ENCODE measurements at regions not wholly inside any gene's neighbourhood (a gene's known extent, or its start where the extent isn't known, plus 50 kb on each side); places are given as distances from the start of the nearest gene placed in this dataset.

DNA sequence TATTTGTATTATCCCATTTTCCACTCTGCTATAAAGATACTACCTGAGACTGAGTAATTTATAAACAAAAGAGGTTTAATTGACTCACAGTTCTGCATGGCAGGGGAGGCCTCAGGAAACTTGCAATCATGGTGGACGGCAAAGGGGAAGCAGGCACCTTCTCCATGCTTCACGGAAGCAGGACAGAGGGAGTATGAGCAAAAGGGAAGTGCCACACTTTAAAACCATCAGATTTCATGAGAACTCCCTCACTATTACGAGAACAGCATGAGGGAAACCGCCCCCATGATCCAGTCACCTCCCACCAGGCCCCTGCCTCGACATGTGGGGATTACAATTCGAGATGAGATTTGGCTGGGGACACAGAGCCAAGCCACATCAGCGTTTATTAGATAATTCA, 172.8 kb downstream of the NR2F2 start:
- H3K27ac ChIP-seq = no peak overlapping the region
- intact Hi-C loops (cut with DNase I) = no loop called here
- H3K4me1 ChIP-seq = no peaks in the 10 kb centered on the region
- H3K27me3 ChIP-seq = no peaks in the 10 kb centered on the region
- TF ChIP-seq, protein P1, sequence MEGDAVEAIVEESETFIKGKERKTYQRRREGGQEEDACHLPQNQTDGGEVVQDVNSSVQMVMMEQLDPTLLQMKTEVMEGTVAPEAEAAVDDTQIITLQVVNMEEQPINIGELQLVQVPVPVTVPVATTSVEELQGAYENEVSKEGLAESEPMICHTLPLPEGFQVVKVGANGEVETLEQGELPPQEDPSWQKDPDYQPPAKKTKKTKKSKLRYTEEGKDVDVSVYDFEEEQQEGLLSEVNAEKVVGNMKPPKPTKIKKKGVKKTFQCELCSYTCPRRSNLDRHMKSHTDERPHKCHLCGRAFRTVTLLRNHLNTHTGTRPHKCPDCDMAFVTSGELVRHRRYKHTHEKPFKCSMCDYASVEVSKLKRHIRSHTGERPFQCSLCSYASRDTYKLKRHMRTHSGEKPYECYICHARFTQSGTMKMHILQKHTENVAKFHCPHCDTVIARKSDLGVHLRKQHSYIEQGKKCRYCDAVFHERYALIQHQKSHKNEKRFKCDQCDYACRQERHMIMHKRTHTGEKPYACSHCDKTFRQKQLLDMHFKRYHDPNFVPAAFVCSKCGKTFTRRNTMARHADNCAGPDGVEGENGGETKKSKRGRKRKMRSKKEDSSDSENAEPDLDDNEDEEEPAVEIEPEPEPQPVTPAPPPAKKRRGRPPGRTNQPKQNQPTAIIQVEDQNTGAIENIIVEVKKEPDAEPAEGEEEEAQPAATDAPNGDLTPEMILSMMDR (IDR thresholded peaks at IDR 0.05) = no peak
- no peak for DNase-seq (ENCODE audit: low spot score in 2 of 2)
- no peak overlapping the region for H3K4me3 ChIP-seq
- H3K9me3 ChIP-seq = no peaks in the 10 kb centered on the region
- no peaks in the 10 kb centered on the region for H3K36me3 ChIP-seq

DNA sequence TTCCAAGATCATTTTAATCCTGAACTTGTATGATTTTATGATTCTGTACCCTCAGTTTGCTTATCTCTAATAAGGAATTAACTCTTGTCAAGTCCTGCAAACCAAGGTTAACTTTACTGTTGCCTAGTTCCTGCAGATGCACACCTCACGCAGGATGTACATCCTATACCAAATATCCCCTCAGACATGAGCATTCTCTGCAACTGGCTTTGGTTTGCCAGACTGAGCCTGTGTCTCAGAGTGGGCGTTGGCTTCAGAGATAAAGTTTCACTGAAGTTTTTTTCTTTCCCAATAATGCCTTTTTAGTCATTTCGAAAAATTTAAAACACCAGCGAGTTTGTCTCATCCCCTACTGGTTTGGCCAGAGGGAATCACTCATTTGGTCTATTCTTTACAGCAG, 173.9 kb downstream of the NR2F2 start:
- TF ChIP-seq, protein P1 (IDR thresholded peaks at IDR 0.05) = no peak
- Histone ChIP-seq H3K4me1 (no peaks in the 10 kb centered on the region), H3K9me3 (no peaks in the 10 kb centered on the region), H3K36me3 (no peaks in the 10 kb centered on the region), H3K4me3 (no peak overlapping the region), H3K27me3 (no peaks in the 10 kb centered on the region), H3K27ac (no peak overlapping the region)
- intact Hi-C loops (cut with DNase I) = no loop called here
- no peak for DNase-seq (ENCODE audit: low spot score in 2 of 2)

DNA sequence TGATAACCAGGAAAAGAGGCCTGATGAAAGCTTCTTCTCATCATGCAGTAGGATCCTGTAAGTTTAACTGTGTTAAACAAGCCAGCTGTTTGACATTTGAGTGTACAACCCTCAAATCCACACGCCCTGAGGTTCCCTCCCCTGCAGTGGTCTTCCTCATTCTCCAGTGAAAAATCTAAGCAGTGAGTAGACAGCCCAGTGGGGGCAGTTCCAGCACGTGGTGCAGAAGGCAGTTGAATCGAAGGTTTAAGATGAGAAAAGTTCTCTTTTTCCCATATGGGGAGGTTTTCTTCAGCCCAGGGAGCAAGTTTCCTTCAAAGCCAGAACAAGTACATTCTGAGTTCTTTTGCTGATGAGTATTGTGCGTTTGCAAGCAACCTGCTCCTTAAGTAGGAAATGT, 174.5 kb downstream of the NR2F2 start:
- Histone ChIP-seq H3K9me3 (no peaks in the 10 kb centered on the region), H3K27me3 (no peaks in the 10 kb centered on the region), H3K4me1 (no peaks in the 10 kb centered on the region), H3K36me3 (no peaks in the 10 kb centered on the region), H3K27ac (no peak overlapping the region), H3K4me3 (no peak overlapping the region)
- intact Hi-C loops (cut with DNase I) = no loop called here
- TF ChIP-seq, protein P1 (IDR thresholded peaks at IDR 0.05) = no peak
- DNase-seq (ENCODE audit: low spot score in 2 of 2) = no peak

DNA sequence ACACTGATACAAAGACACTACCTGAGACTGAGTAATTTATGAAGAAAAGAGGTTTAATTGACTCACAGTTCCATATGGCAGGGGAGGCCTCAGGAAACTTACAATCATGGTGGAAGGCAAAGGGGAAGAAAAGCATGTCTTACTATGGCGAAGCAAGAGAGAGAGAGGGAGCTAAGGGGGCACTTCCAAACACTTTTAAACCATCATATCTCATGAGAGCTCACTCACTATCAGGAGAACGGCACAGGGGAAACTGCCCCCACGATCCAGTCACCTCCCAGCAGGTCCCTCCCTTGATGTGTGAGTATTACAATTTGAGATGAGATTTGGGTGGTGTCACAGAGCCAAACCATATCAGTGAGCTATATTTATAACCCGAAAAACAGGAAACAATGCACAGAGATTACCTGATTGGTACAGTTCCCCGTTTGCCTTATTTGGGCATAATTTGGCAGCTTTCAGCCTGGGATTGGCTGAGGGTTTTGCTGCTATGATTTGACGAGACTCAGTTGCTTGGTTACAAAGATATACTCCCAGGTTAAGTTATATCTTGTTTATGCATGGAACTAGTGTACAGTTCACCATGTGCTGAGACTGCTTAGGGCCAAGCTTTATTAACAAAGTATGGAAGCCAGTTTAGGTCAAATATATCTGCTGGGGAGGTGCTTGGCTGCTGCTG, 184.2 kb downstream of the NR2F2 start:
- H3K27ac ChIP-seq = no peak overlapping the region
- no peaks in the 10 kb centered on the region for H3K4me1 ChIP-seq
- intact Hi-C loops (cut with DNase I) = no loop called here
- no peak overlapping the region for H3K4me3 ChIP-seq
- TF ChIP-seq, protein P1 (IDR thresholded peaks at IDR 0.05) = no peak
- H3K36me3 ChIP-seq = no peaks in the 10 kb centered on the region
- H3K27me3 ChIP-seq = no peaks in the 10 kb centered on the region
- no peaks in the 10 kb centered on the region for H3K9me3 ChIP-seq
- no peak for DNase-seq (ENCODE audit: low spot score in 2 of 2)

DNA sequence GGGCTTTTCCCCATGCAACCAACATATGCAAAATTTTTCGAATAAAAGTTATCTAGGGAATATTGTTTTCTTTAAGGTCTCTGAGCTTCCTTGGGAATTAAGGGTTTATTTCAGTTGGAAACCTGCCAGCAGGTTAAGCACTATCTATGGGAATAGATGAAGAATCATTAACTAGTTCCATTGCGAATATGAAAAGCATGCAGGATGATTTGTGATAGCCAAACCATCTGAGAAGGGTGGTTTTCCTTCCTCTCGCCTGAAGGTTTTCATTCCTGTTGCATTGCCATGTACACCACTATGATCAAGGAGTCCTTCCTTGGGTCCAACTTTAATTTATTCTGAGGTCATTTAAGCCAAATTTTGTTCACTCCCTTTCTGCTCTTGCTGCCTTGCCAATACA, 184.9 kb downstream of the NR2F2 start:
- no peaks in the 10 kb centered on the region for H3K9me3 ChIP-seq

More for the DNA sequence above, 184.9 kb downstream of the NR2F2 start:
- intact Hi-C loops (cut with DNase I) = no loop called here
- TF ChIP-seq, protein P1 (IDR thresholded peaks at IDR 0.05) = no peak
- no peak overlapping the region for H3K4me3 ChIP-seq
- no peaks in the 10 kb centered on the region for H3K4me1 ChIP-seq
- H3K27me3 ChIP-seq = no peaks in the 10 kb centered on the region
- no peak overlapping the region for H3K27ac ChIP-seq
- no peak for DNase-seq (ENCODE audit: low spot score in 2 of 2)
- H3K36me3 ChIP-seq = no peaks in the 10 kb centered on the region
